ENCODE measurements at regions not wholly inside any gene's neighbourhood (a gene's known extent, or its start where the extent isn't known, plus 50 kb on each side); places are given as distances from the start of the nearest gene placed in this dataset.
"Not testable (repeated sequence)": the region's sequence is repeated elsewhere in the genome, so short reads cannot be mapped to it uniquely, and the experiment has no call there.

DNA sequence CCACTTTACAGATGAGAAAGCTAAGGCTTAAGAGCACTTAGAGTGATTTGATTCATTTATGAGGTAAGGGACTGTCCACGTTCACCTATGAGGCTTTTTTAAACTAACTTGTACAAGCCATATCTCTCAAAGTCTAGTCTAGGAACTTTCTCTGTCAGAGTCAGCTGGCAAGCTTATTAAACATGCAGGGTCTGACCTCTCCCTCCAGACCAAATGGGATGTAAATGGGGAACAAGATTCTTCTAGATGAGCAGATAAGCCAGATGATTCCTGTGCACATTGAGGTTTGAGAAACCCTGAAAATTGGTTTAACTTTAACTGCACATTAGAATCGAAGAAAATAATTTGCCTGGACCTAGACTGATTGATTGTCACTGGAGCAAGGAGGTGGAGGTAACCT lies 160.0 kb upstream of the SPRY1 start:
- Histone ChIP-seq H3K27me3 (no peaks in the 10 kb centered on the region), H3K27ac (no peak overlapping the region), H3K4me1 (no peaks in the 10 kb centered on the region), H3K9me3 (no peaks in the 10 kb centered on the region), H3K4me3 (no peak overlapping the region), H3K36me3 (replicated peaks in 1 of 2; ENCODE audit: insufficient read depth in 1 of 2, low read depth in 2 of 2) (no peaks in the 10 kb centered on the region)
- 67 to 86% methylated on average over 2 of the region's 2 CpGs for WGBS, 2 donors
- DNase-seq (no peak), ATAC-seq (no peak)
- intact Hi-C loops (cut with DNase I), result no loop called here
- no peak for TF ChIP-seq POLR2A (IDR thresholded peaks at IDR 0.05)

DNA sequence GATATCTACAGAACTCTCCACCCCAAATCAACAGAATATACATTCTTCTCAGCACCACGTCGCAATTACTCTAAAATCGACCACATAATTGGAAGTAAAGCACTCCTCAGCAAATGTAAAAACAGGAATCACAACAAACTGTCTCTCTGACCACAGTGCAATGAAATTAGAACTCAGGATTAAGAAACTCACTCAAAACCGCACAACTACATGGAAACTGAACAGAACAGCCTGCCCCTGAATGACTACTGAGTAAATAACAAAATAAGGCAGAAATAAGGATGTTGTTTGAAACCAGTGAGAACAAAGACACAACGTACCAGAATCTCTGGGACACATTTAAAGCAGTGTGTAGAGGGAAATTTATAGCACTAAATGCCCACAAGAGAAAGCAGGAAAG lies 156.3 kb upstream of the SPRY1 start:
- ATAC-seq; intact Hi-C loops (cut with DNase I); H3K4me1 ChIP-seq; H3K27me3 ChIP-seq; H3K27ac ChIP-seq; H3K9me3 ChIP-seq; H3K4me3 ChIP-seq; H3K36me3 ChIP-seq (replicated peaks in 1 of 2; ENCODE audit: insufficient read depth in 1 of 2, low read depth in 2 of 2); DNase-seq: not testable (repeated sequence)
- WGBS, 2 donors, result 78 to 96% methylated on average over 5 of the region's 5 CpGs

- H3K4me3 ChIP-seq; DNase-seq; H3K36me3 ChIP-seq (replicated peaks in 1 of 2; ENCODE audit: insufficient read depth in 1 of 2, low read depth in 2 of 2); H3K27me3 ChIP-seq; intact Hi-C loops (cut with DNase I); H3K9me3 ChIP-seq; ATAC-seq; H3K4me1 ChIP-seq; H3K27ac ChIP-seq: not testable (repeated sequence)
- 92 to 94% methylated on average over 3 of the region's 3 CpGs for WGBS, 2 donors
Measured at GRCh38 chr4:123243220-123243619, 153.4 kb upstream of the SPRY1 start.

DNA sequence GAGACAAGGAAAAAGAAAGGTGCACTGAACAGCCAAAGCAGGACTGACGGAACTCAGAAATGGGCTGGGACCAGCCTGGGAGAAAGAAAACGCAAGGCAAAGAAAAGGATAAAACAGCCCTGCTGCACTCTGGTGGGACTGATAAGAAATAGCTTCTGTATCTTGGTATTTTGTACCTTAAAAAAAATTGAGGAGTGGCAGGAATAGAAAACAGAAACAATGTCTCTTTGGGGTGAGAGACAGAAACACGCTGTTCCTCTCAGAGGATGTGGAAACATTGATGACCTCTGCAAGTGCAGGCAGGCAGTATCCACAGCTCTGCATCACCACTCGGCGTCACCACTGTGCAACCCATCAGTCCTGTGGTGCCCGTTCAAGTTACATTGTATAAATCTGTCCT lies 152.5 kb upstream of the SPRY1 start:
- DNase-seq (peak in 2 of 4 donors; percentile 18 to 62), ATAC-seq (no peak)
- H3K4me1 ChIP-seq, result peaks cover 6% of the 10 kb centered on the region
- H3K9me3 ChIP-seq, result no peaks in the 10 kb centered on the region
- WGBS, 2 donors, result 71 to 78% methylated on average over 6 of the region's 6 CpGs
- no peak overlapping the region for H3K4me3 ChIP-seq
- H3K27ac ChIP-seq, result no peak overlapping the region
- no peaks in the 10 kb centered on the region for H3K27me3 ChIP-seq
- intact Hi-C loops (cut with DNase I), result no loop called here
- TF ChIP-seq POLR2A (IDR thresholded peaks at IDR 0.05), result no peak
- TF ChIP-seq, protein P1, sequence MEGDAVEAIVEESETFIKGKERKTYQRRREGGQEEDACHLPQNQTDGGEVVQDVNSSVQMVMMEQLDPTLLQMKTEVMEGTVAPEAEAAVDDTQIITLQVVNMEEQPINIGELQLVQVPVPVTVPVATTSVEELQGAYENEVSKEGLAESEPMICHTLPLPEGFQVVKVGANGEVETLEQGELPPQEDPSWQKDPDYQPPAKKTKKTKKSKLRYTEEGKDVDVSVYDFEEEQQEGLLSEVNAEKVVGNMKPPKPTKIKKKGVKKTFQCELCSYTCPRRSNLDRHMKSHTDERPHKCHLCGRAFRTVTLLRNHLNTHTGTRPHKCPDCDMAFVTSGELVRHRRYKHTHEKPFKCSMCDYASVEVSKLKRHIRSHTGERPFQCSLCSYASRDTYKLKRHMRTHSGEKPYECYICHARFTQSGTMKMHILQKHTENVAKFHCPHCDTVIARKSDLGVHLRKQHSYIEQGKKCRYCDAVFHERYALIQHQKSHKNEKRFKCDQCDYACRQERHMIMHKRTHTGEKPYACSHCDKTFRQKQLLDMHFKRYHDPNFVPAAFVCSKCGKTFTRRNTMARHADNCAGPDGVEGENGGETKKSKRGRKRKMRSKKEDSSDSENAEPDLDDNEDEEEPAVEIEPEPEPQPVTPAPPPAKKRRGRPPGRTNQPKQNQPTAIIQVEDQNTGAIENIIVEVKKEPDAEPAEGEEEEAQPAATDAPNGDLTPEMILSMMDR (IDR thresholded peaks at IDR 0.05), result no peak
- no peaks in the 10 kb centered on the region for H3K36me3 ChIP-seq (replicated peaks in 1 of 2; ENCODE audit: insufficient read depth in 1 of 2, low read depth in 2 of 2)

GRCh38 chr4:123246085-123246484 lies 150.5 kb upstream of the SPRY1 start:
- Histone ChIP-seq H3K4me1 (peaks cover 23% of the 10 kb centered on the region), H3K36me3 (replicated peaks in 1 of 2; ENCODE audit: insufficient read depth in 1 of 2, low read depth in 2 of 2) (no peaks in the 10 kb centered on the region), H3K4me3 (no peak overlapping the region), H3K27me3 (no peaks in the 10 kb centered on the region), H3K9me3 (no peaks in the 10 kb centered on the region), H3K27ac (no peak overlapping the region)
- no peak for ATAC-seq
- intact Hi-C loops (cut with DNase I), result no loop called here
- no peak for TF ChIP-seq POLR2A (IDR thresholded peaks at IDR 0.05)
- TF ChIP-seq, protein P1 (IDR thresholded peaks at IDR 0.05), result no peak
- no peak for DNase-seq
- WGBS, 2 donors, result 74 to 85% methylated on average over 4 of the region's 4 CpGs

DNA sequence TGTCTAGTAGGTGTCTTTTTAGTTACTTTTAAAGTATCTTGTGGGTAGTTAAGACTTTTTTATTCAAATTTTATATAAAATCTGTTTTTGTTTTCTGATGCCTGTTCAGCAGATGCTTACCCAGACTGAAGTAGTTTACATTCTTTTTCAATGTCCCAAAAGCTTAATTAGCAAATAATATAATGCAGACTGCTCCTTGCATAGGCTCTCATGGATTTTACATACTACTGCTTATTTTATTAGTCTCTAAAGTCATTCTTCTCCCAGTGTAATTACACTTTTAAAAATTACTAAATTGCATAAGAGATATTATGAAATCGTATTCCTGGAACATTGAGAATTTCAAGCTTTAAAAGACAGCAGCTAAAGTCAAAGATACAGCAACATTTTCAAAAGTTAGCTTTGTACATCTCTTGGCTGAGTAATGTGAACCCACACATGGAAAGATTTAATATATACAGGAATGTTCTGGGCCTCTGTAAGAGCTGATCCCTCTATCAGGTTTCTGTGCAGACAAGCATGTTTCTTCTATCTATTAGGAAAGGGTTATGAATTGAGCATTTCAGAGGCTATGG lies 148.4 kb upstream of the SPRY1 start:
- Histone ChIP-seq H3K27ac (no peak overlapping the region), H3K4me3 (no peak overlapping the region), H3K36me3 (replicated peaks in 1 of 2; ENCODE audit: insufficient read depth in 1 of 2, low read depth in 2 of 2) (no peaks in the 10 kb centered on the region), H3K4me1 (peaks cover 24% of the 10 kb centered on the region), H3K27me3 (no peaks in the 10 kb centered on the region), H3K9me3 (no peaks in the 10 kb centered on the region)
- intact Hi-C loops (cut with DNase I), result no loop called here
- no peak for DNase-seq
- TF ChIP-seq, protein P1 (IDR thresholded peaks at IDR 0.05), result no peak
- TF ChIP-seq POLR2A (IDR thresholded peaks at IDR 0.05), result no peak
- WGBS, 2 donors, result 71 to 85% methylated on average over 1 of the region's 1 CpG
- ATAC-seq, result peak; percentile 27
